HCEC 1CT (cell line): ENCODE measurements at regions not wholly inside any gene's neighbourhood (a gene's known extent, or its start where the extent isn't known, plus 50 kb on each side); places are given as distances from the start of the nearest gene placed in this dataset.
A peak's percentile ranks its signal among the peaks of the same experiment; 100 is the strongest.

Experiments used
- DNase-seq: peaks from one replicate; pipeline ENCODE4 v3.0.0-alpha.2; 2017

- peak; percentile 42 for DNase-seq
Observed at GRCh38 chr6:166106076-166106686, 61.5 kb downstream of the TBXT start.

GRCh38 chr6:166105341-166106075 is 62.1 kb downstream of the TBXT start:
- no peak for DNase-seq

- DNase-seq, result no peak
Observed at GRCh38 chr6:166104872-166105271, 62.8 kb downstream of the TBXT start.

- DNase-seq, result no peak
Observed at GRCh38 chr6:166104107-166104506, 63.5 kb downstream of the TBXT start.

- no peak for DNase-seq
Observed at GRCh38 chr6:166101819-166102419, 65.7 kb downstream of the TBXT start.

GRCh38 chr6:166097914-166098522 is 69.6 kb downstream of the TBXT start:
- DNase-seq, result peak; percentile 42

- no peak for DNase-seq
Observed at GRCh38 chr6:166087852-166088251, 79.8 kb downstream of the TBXT start.

- DNase-seq, result no peak
Observed at GRCh38 chr6:166087246-166087645, 80.4 kb downstream of the TBXT start.

- no peak for DNase-seq
Observed at GRCh38 chr6:166085500-166085899, 82.2 kb downstream of the TBXT start.

- DNase-seq, result no peak
Observed at GRCh38 chr6:166084951-166085350, 82.7 kb downstream of the TBXT start.

- no peak for DNase-seq
Observed at GRCh38 chr6:166079841-166080240, 87.8 kb downstream of the TBXT start.

- DNase-seq, result peak; percentile 74
Observed at GRCh38 chr6:166078294-166078693, 89.4 kb downstream of the TBXT start.

GRCh38 chr6:166076625-166077024 is 91.0 kb downstream of the TBXT start:
- no peak for DNase-seq

- no peak for DNase-seq
Observed at GRCh38 chr6:166075925-166076324, 91.7 kb downstream of the TBXT start.

- no peak for DNase-seq
Observed at GRCh38 chr6:166075186-166075585, 92.5 kb downstream of the TBXT start.

- no peak for DNase-seq
Observed at GRCh38 chr6:166073082-166073481, 94.6 kb downstream of the TBXT start.

- DNase-seq, result no peak
Observed at GRCh38 chr6:166068768-166069167, 98.9 kb downstream of the TBXT start.

GRCh38 chr6:166058064-166058739 is 109.4 kb downstream of the TBXT start:
- DNase-seq, result no peak

- no peak for DNase-seq
Observed at GRCh38 chr6:166057431-166057830, 110.2 kb downstream of the TBXT start.

- DNase-seq, result no peak
Observed at GRCh38 chr6:166056637-166057036, 111.0 kb downstream of the TBXT start.

- no peak for DNase-seq
Observed at GRCh38 chr6:166055801-166056200, 111.8 kb downstream of the TBXT start.

GRCh38 chr6:166052837-166053236 is 114.8 kb downstream of the TBXT start:
- no peak for DNase-seq

- DNase-seq, result no peak
Observed at GRCh38 chr6:166050559-166050958, 117.1 kb downstream of the TBXT start.
